HG03039 (cell line): ENCODE measurements at regions not wholly inside any gene's neighbourhood (a gene's known extent, or its start where the extent isn't known, plus 50 kb on each side); places are given as distances from the start of the nearest gene placed in this dataset.

Source experiments
- ATAC-seq: cut with Tn5 transposase; IDR thresholded peaks from one replicate; pipeline ENCODE4 v1.9.1; 2021; ENCODE audit warnings: mild to moderate bottlenecking, moderate library complexity; ENCODE audit not compliant: unreplicated experiment

DNA sequence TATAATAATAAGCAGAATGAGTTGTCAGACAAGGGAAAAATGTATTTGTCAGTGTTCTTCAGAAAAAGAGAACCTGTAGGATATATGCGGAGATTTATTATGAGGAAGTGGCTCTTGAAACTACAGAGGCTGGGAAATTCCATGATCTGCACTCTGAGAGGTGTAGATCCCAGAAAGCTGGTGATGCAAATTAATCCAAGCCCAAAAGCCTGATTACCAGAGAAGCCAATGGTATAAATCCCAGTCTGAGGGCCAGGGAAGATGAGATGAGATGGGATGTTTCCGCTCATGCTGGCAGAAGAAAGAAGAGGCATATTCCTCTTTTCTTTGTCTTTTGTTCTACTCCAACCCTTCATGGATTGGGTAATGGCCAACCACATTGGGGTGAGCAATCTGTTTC lies 732.8 kb upstream of the IGFBP3 start:
- no peak for ATAC-seq

- no peak for ATAC-seq
Observed at GRCh38 chr7:46652317-46652716, 731.2 kb upstream of the IGFBP3 start.

DNA sequence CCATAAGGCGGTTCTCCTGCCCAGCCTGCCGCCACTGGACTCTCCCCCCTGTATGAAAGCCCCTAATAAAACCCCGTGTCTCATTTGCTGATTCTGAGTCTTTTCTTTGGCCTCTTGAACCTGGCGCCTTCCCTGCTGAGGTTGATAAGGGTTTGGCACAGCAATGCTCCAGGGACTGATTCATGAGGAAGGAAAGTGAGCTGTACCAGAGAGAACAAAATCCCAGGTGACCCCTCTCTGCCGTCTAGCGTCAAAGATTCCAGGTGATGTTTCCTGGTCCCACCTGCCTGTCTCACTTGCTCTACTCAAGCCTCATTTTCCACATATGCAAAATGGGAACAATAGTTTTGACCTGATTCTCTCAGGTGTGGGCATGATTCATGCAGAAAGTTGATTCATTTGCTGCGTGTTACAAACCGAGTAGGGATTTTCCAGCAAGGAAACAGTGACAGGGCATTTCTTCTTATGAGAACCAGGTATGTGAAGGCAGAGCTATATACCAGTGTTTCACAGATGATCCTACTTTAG lies 730.6 kb upstream of the IGFBP3 start:
- ATAC-seq = no peak

GRCh38 chr7:46651070-46651469 lies 730.0 kb upstream of the IGFBP3 start:
- no peak for ATAC-seq

GRCh38 chr7:46649876-46650275 lies 728.8 kb upstream of the IGFBP3 start:
- no peak for ATAC-seq

DNA sequence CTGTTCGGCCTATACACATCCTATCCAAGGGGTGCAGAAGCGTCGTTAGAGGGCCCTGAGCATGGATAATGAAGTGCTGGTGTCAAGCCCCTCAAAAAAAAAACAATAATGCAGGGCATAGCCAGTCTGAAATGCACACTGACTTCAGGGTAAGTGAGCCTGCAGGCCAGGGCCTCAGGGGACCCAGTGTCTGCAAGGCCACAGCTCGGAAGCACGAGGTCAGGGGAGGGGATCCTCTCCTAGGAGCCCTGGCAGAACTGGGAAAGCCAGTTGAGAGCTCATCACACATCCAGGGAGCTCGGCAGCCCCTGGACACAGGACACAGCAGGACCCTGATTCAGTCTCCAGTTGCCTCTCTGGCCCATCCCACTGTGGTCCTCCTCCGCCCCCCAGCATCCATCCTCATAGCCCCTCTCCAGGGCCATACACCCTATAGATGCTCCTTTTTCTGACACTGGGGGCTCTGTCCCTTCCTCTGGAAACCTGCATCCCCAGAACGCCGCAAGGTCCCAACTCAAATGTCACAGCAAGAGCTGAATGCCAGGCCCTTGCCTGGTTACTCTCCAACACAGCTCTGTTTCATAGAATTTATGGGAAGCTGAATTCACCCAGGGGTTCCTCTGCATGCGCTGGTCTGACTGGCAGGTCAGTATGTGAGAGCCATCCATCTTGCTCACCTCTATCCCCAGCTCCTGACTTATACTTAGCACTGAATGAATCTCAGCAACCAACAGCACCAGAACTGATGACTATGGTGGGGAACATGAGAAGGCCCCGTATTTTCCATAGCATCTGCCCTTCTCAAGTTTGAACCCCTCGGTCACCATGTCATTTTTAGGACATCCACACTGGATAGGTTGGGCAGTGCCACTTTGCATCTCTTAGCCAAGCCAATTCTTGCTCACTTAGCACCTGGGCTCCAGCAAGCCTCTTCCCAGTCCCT lies 717.0 kb upstream of the IGFBP3 start:
- no peak for ATAC-seq

DNA sequence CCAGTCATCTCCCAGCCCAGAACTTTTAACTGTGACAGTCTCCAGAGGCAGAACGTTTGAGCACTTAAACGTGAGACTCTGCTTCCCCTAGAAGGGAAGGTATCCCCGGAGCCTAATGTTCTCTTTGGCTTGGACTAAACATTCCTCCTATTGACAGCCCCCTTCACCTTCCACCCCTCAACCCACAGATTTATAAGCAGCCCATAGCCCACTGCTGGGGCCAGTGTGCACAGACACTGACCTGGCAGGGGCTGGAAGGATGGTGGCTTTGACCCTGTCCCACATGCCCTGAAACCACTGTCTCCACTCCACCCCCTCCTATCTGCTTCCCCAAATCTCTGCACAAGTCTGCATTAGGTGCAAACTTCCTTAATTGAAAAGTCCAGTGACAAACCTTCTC lies 715.0 kb upstream of the IGFBP3 start:
- ATAC-seq = no peak

- ATAC-seq = no peak
Observed at GRCh38 chr7:46633630-46634240, 712.7 kb upstream of the IGFBP3 start.

DNA sequence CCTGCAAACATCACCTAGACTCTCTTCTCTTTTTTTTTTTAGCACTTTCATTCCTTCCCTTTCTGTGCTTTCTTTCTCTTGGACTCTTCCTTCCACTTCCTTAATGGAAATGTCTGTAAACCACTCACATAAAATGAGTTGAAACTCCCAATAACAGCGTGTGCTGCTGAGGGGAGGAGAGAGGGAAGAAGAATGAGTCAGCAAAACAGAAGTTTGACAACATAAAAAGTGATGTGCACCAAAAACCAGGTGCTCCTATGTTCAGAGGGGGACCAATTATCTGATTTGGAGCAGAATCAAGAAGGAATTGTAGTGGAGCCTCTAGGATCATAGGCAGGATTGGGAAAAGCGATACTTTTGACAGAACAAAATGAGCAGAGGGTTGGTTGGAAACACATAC lies 712.1 kb upstream of the IGFBP3 start:
- ATAC-seq = no peak

DNA sequence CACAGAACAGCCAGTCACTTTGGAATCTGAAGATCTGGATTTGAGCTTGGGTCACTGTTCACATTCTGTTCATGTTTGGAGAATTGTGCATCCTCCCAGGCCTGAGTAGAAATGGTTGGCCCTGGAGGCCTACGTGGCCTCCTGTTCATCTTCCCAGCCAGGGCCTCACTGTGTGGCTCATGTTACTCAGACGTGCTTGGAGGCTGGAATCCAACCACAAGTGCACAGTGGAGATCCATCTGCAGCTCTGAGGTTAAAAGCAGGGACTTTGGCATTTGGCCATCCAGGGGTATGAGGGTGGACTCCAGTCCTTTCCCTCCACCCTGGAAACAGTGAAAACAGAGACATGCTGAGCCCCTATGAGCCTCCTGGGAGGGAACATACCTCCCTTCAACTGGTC lies 709.0 kb upstream of the IGFBP3 start:
- ATAC-seq = no peak

DNA sequence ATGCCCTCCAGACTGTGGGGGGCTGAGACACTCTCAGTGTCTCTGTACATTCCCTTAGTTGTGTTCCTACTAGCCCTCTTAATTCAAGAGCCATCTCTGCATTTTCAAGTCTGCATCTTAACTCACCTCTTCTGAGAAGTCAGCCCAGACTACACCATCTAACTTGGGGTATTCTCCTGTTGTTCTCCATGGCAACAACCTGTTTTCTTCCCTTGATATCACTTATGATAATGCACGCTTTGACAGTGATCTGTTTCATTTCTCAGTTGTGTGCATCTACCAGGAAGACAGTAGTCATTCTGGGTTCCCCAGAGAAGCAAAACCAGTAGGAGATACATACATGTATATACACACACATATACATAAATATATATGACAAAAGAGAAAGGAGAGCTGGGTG lies 707.3 kb upstream of the IGFBP3 start:
- no peak for ATAC-seq

DNA sequence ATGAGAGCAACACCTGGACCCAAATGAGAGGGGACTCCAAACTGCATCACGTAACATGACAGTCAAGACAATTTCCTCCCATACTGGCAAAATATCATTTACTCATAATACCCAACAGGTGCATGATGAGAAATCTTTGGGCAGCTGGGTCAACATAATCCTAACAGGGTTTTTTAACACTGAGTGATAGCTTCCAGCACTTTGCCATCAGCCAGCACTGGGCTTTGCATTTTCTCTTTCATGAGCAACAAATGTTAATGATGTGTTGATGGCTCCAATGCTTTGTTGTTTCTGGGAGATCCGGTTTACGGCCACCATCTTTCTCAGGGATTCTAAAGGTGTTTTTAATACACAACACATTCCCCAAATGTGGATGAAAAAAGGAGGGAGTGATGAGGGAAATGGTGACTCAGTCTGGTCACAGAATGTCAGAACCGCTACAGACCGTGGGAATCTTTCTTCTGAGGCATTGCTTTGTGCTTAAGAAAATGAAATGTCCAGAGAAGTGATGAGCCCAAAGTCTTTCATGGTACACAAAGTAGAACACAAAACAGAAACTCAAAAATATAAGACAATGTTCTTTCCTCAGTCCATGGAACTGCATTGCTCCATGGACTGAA lies 705.7 kb upstream of the IGFBP3 start:
- ATAC-seq = no peak

GRCh38 chr7:46626261-46626660 lies 705.2 kb upstream of the IGFBP3 start:
- no peak for ATAC-seq

- no peak for ATAC-seq
Observed at GRCh38 chr7:46625032-46625431, 704.0 kb upstream of the IGFBP3 start.

DNA sequence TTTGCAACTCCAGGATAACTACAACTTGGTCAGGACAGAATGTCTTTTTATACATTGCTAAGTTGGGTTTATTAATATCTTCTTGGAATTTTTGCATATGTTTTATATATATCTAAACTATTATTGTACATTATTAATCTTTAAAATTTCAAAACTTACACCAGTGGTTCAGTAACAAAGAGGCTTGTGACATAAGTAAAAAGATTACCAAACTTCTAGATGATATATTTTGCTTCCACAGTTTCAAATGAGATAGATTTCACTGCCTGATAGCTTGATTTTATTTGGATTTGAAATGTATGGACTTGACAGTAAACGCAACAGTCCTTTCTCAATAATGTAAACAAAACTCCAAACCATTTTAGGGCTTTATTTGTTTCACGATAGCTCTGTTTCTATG lies 701.2 kb upstream of the IGFBP3 start:
- ATAC-seq = no peak

- ATAC-seq = no peak
Observed at GRCh38 chr7:46619723-46620310, 698.7 kb upstream of the IGFBP3 start.

DNA sequence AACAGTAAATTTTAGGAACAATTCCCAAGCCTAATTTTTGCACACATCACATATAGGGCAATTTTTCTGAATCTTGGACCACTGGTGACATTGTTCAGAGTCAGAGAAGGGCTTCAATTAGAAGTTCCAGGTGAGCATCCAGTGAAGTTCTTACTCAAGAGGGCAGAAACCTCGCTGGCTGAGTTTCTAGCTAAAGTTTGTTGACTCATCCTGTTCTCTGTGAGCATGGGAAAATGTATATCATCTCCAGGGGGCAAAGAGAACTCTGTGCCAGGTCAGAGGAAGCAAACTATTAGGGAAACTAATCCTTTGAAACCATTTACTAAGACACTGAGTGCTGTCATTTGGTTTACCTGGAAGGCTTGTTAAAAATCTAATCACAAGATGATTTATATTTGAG lies 695.6 kb upstream of the IGFBP3 start:
- no peak for ATAC-seq

DNA sequence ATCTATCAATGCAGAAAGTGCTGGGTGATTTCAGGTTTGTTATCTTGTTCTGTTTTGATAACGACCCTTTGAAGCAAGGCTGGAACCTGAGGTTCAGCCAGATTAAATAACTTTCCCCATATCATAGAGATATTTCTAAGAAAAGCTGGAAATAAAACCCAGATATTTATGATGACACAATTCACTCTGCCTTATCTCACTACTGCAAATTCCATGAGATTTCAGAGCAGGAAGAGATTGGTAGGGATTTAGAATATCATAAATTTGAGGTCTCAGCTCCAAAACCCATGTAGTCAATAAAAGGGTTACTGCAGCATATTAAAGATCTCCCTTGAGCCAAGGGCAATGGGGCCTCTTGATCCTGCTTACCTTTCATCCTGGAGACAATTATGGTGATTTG lies 692.5 kb upstream of the IGFBP3 start:
- no peak for ATAC-seq

DNA sequence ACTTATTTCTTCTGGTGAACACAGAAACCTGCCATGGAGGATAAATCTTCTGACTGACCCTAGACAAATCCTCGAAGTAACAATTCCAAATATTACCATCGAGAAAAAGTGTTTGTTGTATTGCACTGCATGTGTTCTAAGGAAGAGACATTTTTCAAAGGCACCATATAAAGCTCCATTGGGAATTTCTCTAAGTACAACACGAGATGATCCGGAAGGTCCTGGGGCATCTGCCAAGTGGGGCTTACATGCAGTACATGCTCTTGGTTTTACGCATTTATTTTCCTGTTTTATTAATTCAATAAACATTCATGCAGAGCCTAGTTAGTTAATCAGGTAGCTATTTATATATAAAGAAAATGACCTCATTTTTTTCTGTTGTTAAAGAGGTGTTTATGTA lies 692.0 kb upstream of the IGFBP3 start:
- no peak for ATAC-seq

- no peak for ATAC-seq
Observed at GRCh38 chr7:46611508-46611907, 690.4 kb upstream of the IGFBP3 start.

DNA sequence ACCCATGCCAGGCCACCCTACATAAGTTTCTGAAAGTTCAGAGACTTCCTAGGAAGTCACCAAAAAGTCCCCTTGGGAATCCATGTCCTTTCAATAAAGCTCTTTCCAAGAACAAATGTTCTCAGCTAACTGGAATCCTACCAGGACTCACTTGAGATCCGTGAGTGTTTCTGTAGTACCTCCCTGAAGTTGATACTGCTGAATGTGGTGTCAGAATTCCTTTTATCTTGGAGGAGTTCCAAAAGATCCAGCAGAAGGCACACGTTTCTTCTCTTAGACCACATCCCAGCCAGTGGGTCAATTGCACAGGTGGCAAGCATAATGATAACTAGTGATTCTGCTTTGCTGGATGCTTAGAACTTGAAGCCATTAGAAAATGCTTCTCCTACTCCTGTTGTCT lies 689.7 kb upstream of the IGFBP3 start:
- ATAC-seq = no peak
